ENCODE measurements at regions not wholly inside any gene's neighbourhood (a gene's known extent, or its start where the extent isn't known, plus 50 kb on each side); places are given as distances from the start of the nearest gene placed in this dataset.

DNA sequence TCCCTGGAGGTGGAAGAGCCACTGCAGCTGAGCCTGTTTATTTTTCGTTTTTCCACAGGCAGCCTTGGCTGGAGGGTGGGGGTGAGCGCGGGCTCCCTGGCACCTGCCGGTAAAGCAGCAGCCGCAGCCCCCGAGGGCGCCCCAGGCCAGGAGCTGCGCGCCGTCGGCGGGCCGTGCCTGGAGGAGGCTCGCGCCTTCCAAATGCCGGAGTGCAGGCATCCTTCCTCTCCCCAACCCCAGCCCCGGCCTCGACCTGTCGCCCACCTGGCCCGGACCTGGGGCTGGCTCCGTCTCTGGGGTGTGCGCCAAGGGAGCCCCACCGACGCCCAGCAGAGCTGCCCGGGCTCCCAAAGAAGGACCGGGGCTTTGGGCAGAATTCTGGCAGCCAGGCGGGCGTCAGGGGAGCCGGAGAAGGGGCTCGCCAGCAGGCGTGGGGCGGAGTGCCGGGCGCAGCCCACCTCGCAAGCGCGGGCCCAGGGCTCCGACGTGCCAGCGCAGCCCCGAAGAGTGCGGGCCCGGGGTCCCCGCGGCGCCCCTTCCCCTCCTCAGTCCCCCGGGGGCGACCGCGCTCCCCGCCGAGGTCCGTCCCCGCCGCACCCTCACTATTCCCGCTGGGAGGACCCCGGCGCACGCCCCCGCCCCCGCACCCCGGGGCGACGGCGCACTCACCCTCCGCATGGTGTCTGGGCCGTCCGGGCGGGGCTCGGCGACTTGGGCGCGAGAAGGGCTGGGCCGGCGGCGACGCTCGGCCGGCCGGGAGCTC is 130.3 kb downstream of the NDUFA12 start:
- no peak for TF ChIP-seq CTCF (IDR thresholded peaks at IDR 0.05)
- peak overlapping the region; percentile 65 to 67 for H3K4me3 ChIP-seq
- no peaks in the 10 kb centered on the region for H3K36me3 ChIP-seq
- peaks cover 4 to 7% of the 10 kb centered on the region in 2 donors for H3K4me1 ChIP-seq
- no peak overlapping the region for H3K27ac ChIP-seq
- H3K27me3 ChIP-seq, result no peaks in the 10 kb centered on the region
- intact Hi-C loops (cut with DNase I), result no loop called here
- no peak for DNase-seq (ENCODE audit: low spot score in 2 of 2)
- no peaks in the 10 kb centered on the region for H3K9me3 ChIP-seq

GRCh38 chr12:94872671-94872970 is 130.9 kb downstream of the NDUFA12 start:
- intact Hi-C loops (cut with DNase I), result no loop called here
- Histone ChIP-seq H3K27ac (no peak overlapping the region), H3K4me1 (peaks cover 4 to 7% of the 10 kb centered on the region in 2 donors), H3K36me3 (no peaks in the 10 kb centered on the region), H3K4me3 (peak overlapping the region; percentile 65 to 67), H3K27me3 (no peaks in the 10 kb centered on the region), H3K9me3 (no peaks in the 10 kb centered on the region)
- TF ChIP-seq CTCF (IDR thresholded peaks at IDR 0.05), result no peak
- DNase-seq (ENCODE audit: low spot score in 2 of 2), result no peak

GRCh38 chr12:94872007-94872653 is 131.4 kb downstream of the NDUFA12 start:
- Histone ChIP-seq H3K27ac (no peak overlapping the region), H3K9me3 (no peaks in the 10 kb centered on the region), H3K27me3 (no peaks in the 10 kb centered on the region), H3K4me1 (peaks cover 4 to 7% of the 10 kb centered on the region in 2 donors), H3K36me3 (no peaks in the 10 kb centered on the region), H3K4me3 (peak overlapping the region in 1 of 2 donors; percentile 67)
- intact Hi-C loops (cut with DNase I), result no loop called here
- DNase-seq (ENCODE audit: low spot score in 2 of 2), result no peak
- no peak for TF ChIP-seq CTCF (IDR thresholded peaks at IDR 0.05)

DNA sequence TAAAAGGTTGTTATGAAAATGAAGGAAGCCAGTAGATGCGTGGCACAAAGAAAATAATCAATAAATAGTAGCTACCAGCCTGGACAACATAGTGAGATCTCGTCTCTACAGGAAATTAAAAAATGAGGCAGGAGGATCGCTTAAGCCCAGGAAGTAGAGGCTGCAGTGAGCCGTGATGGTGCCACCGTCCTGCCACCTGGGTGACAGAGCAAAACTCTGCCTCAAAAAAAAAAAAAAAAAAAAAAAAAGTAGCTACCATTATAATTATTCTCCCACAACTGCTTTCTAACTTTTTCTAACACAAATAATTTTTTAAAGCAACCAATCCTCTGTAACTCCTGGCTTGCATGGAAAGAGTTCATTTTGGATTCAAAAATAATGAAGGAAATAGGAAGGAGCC is 133.0 kb downstream of the NDUFA12 start:
- Histone ChIP-seq H3K36me3 (no peaks in the 10 kb centered on the region), H3K4me3 (no peak overlapping the region), H3K4me1 (peaks cover 4 to 7% of the 10 kb centered on the region in 2 donors), H3K27ac (no peak overlapping the region), H3K27me3 (no peaks in the 10 kb centered on the region), H3K9me3 (no peaks in the 10 kb centered on the region)
- no peak for TF ChIP-seq CTCF (IDR thresholded peaks at IDR 0.05)
- intact Hi-C loops (cut with DNase I), result no loop called here
- no peak for DNase-seq (ENCODE audit: low spot score in 2 of 2)

- intact Hi-C loops (cut with DNase I), result no loop called here
- Histone ChIP-seq H3K27ac (no peak overlapping the region), H3K9me3 (no peaks in the 10 kb centered on the region), H3K4me3 (no peak overlapping the region), H3K36me3 (no peaks in the 10 kb centered on the region), H3K4me1 (peaks cover 1 to 2% of the 10 kb centered on the region in 2 donors), H3K27me3 (no peaks in the 10 kb centered on the region)
- TF ChIP-seq CTCF (IDR thresholded peaks at IDR 0.05), result no peak
- no peak for DNase-seq (ENCODE audit: low spot score in 2 of 2)
Observed at GRCh38 chr12:94868161-94868560, 135.3 kb downstream of the NDUFA12 start.

Data from ascending aorta (tissue), 2 donors.